H9 (cell line): ENCODE measurements at regions not wholly inside any gene's neighbourhood (a gene's known extent, or its start where the extent isn't known, plus 50 kb on each side); places are given as distances from the start of the nearest gene placed in this dataset.

Source experiments
- DNase-seq: peaks from one replicate; pipeline ENCODE4 v3.0.0-alpha.2; 2017
- H2AFZ ChIP-seq: one replicate; pipeline ENCODE4 v1.6.1; 2013; ENCODE audit warnings: mild to moderate bottlenecking, low read length, control low read depth, moderate library complexity
- H2AK5ac ChIP-seq: 2 replicates; pipeline ENCODE4 v1.6.1; 2013; ENCODE audit warnings: low read length, control low read depth, mixed read lengths; ENCODE audit not compliant: insufficient read length
- H2BK120ac ChIP-seq: one replicate; pipeline ENCODE4 v1.6.1; 2013; ENCODE audit warnings: low read depth, mild to moderate bottlenecking, low read length, control low read depth, inconsistent platforms; ENCODE audit not compliant: poor library complexity, severe bottlenecking
- H2BK12ac ChIP-seq: 2 replicates; pipeline ENCODE4 v1.6.1; 2013; ENCODE audit warnings: low read length, control low read depth, mixed read lengths, low read depth; ENCODE audit not compliant: insufficient read length
- H2BK15ac ChIP-seq: 2 replicates; pipeline ENCODE4 v1.6.1; 2013; ENCODE audit warnings: low read depth, low read length, control low read depth
- H2BK20ac ChIP-seq: one replicate; pipeline ENCODE4 v1.6.1; 2013; ENCODE audit warnings: low read depth, mild to moderate bottlenecking, low read length, control low read depth, inconsistent platforms; ENCODE audit not compliant: poor library complexity, severe bottlenecking
- H2BK5ac ChIP-seq: 2 replicates; pipeline ENCODE4 v1.6.1; 2013; ENCODE audit warnings: low read length, control low read depth, mixed read lengths; ENCODE audit not compliant: insufficient read length
- H3K14ac ChIP-seq: 2 replicates; pipeline ENCODE4 v1.6.1; 2013; ENCODE audit warnings: low read length, control low read depth; ENCODE audit not compliant: insufficient read depth
- H3K18ac ChIP-seq: 2 replicates; pipeline ENCODE4 v1.6.1; 2013; ENCODE audit warnings: low read depth, mild to moderate bottlenecking, mixed read lengths, low read length, control low read depth; ENCODE audit not compliant: insufficient read length
- H3K23ac ChIP-seq: 2 replicates; pipeline ENCODE4 v1.6.1; 2013; ENCODE audit warnings: low read length, control low read depth, mixed read lengths, low read depth; ENCODE audit not compliant: insufficient read length
- H3K23me2 ChIP-seq: 2 replicates; pipeline ENCODE4 v1.6.1; 2013; ENCODE audit warnings: low read depth, mild to moderate bottlenecking, mixed read lengths, low read length, control low read depth; ENCODE audit not compliant: insufficient read length, poor library complexity, severe bottlenecking
- H3K27ac ChIP-seq: 2 replicates; pipeline ENCODE4 v1.5.1; 2013; ENCODE audit warnings: low read length, control low read depth, mixed read lengths, low read depth; ENCODE audit not compliant: insufficient read length
- H3K27me3 ChIP-seq: 2 replicates; pipeline ENCODE4 v1.6.1; 2013; ENCODE audit warnings: low read length, control low read depth, inconsistent platforms; ENCODE audit not compliant: insufficient read depth
- H3K4ac ChIP-seq: 2 replicates; pipeline ENCODE4 v1.6.1; 2013; ENCODE audit warnings: low read depth, mild to moderate bottlenecking, control low read depth, inconsistent platforms, low read length, moderate library complexity
- H3K4me1 ChIP-seq: 2 replicates; pipeline ENCODE4 v1.6.1; 2013; ENCODE audit warnings: low read length, control low read depth, inconsistent platforms; ENCODE audit not compliant: insufficient read depth
- H3K4me2 ChIP-seq: 2 replicates; pipeline ENCODE4 v1.6.1; 2013; ENCODE audit warnings: low read length, control low read depth, mixed read lengths; ENCODE audit not compliant: insufficient read length, insufficient read depth
- H3K56ac ChIP-seq: 2 replicates; pipeline ENCODE4 v1.6.1; 2013; ENCODE audit warnings: low read depth, mild to moderate bottlenecking, mixed read lengths, low read length, control low read depth; ENCODE audit not compliant: insufficient read length
- H3K79me1 ChIP-seq: 2 replicates; pipeline ENCODE4 v1.6.1; 2013; ENCODE audit warnings: low read depth, mild to moderate bottlenecking, moderate library complexity, low read length, control low read depth, inconsistent platforms; ENCODE audit not compliant: insufficient read depth, poor library complexity, severe bottlenecking
- H3K79me2 ChIP-seq: 2 replicates; pipeline ENCODE4 v1.6.1; 2013; ENCODE audit warnings: low read length, control low read depth, inconsistent platforms; ENCODE audit not compliant: insufficient read depth
- H3K9ac ChIP-seq: 2 replicates; pipeline ENCODE4 v1.6.1; 2013; ENCODE audit warnings: low read length, control low read depth, mixed read lengths; ENCODE audit not compliant: insufficient read length; ENCODE audit errors: extremely low read depth
- H3K9me3 ChIP-seq: one replicate; pipeline ENCODE4 v1.6.1; 2013; ENCODE audit warnings: low read depth, low read length, inconsistent platforms; ENCODE audit not compliant: control insufficient read depth
- H3T11ph ChIP-seq: one replicate; pipeline ENCODE4 v1.6.1; 2013; ENCODE audit warnings: mild to moderate bottlenecking, low read length, control low read depth, inconsistent platforms
- H4K20me1 ChIP-seq: one replicate; pipeline ENCODE4 v1.6.1; 2013; ENCODE audit not compliant: control insufficient read depth, insufficient read length, insufficient read depth
- H4K5ac ChIP-seq: 2 replicates; pipeline ENCODE4 v1.6.1; 2013; ENCODE audit warnings: low read depth, mild to moderate bottlenecking, mixed read lengths, low read length, control low read depth; ENCODE audit not compliant: insufficient read length
- H4K8ac ChIP-seq: replicated peaks from 2 replicates; pipeline ENCODE4 v1.6.1; 2013; ENCODE audit warnings: low read length, control low read depth, mixed read lengths, low read depth; ENCODE audit not compliant: insufficient read length
- H4K91ac ChIP-seq: 2 replicates; pipeline ENCODE4 v1.6.1; 2013; ENCODE audit warnings: low read depth, mild to moderate bottlenecking, moderate library complexity, mixed read lengths, low read length, control low read depth; ENCODE audit not compliant: insufficient read length
- H3K27ac Mint-ChIP-seq, 3 experiments: 2 replicates in 2 of 3; 3 replicates in 1 of 3; pipeline ENCODE4 v1.8.0; 2020 to 2021; ENCODE audit warnings: mixed read lengths in 3 of 3, mild to moderate bottlenecking in 1 of 3, moderate library complexity in 1 of 3
- H3K27me3 Mint-ChIP-seq: 2 replicates; pipeline ENCODE4 v1.8.0; 2021; ENCODE audit warnings: low read depth, mild to moderate bottlenecking, moderate library complexity, mixed read lengths
- H3K36me3 Mint-ChIP-seq, 3 experiments: 2 replicates in 2 of 3; 3 replicates in 1 of 3; pipeline ENCODE4 v1.8.0; 2020 to 2021; ENCODE audit warnings: low read depth in 3 of 3, mixed read lengths in 3 of 3; ENCODE audit not compliant: insufficient read depth in 1 of 3
- H3K4me1 Mint-ChIP-seq, 2 experiments: 2 replicates each; pipeline ENCODE4 v1.8.0; 2020; ENCODE audit warnings: mixed read lengths in 2 of 2
- H3K4me3 Mint-ChIP-seq, 2 experiments: 2 replicates in 1 of 2; 3 replicates in 1 of 2; pipeline ENCODE4 v1.8.0; 2020 to 2021; ENCODE audit warnings: mild to moderate bottlenecking in 2 of 2, mixed read lengths in 2 of 2, moderate library complexity in 1 of 2
- H3K9me3 Mint-ChIP-seq, 2 experiments: 2 replicates in 1 of 2; 3 replicates in 1 of 2; pipeline ENCODE4 v1.8.0; 2020; ENCODE audit warnings: mild to moderate bottlenecking in 2 of 2, mixed read lengths in 2 of 2, moderate library complexity in 1 of 2
- CTCF ChIP-seq: fragments of 200-600 bp; sonication (generic); conservative IDR thresholded peaks from 3 replicates; pipeline ENCODE4 v1.8.0; 2021; ENCODE audit warnings: antibody characterized with exemption, mild to moderate bottlenecking
- WGBS: extraction: QIAGEN DNeasy Blood & Tissue Kit; methylation state at CpG from one replicate; pipeline ENCODE4 v1.1.7; 2013; ENCODE audit warnings: missing lambda C conversion rate, low lambda C conversion rate, mixed read lengths; ENCODE audit not compliant: insufficient read length; ENCODE audit errors: extremely low coverage; 5-methylcytosine and 5-hydroxymethylcytosine counted together

DNA sequence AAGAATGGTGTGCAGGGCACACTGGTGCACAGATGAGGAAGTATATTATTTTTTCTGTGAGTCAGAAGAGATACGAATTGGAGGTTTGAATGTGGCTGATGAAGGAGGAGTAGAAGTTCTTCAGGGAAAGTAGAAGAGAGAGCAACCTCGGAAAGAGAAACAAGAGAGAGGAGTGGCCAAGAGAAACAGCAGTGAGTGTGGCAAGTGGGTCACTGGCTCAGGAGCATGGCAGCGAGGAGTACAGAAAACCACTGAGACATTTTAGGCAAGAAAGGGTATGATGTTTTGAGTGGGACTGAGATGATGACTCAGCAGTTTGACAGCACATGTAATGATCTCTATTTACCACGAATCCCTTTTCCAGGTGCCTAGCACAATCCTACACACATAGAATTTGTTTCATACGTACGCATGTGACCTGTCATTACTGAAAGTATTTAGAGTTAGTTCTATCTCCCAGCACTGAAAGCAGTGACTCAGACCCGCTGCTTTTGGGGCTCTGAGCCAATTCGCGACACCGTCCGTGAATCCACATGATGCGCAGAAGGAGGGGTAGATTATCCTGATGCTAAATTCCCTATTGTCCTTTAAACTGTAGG, 915.4 kb downstream of the DCDC2C start:
- Histone ChIP-seq H3K27me3 (no peaks in the 10 kb centered on the region), H3K79me2 (no peaks in the 10 kb centered on the region), H3K27ac (no peak overlapping the region), H2BK20ac (no peak overlapping the region), H3T11ph (no peak overlapping the region), H2BK5ac (no peak overlapping the region), H4K8ac (no peak overlapping the region), H3K9me3 (no peaks in the 10 kb centered on the region), H2BK15ac (no peak overlapping the region), H3K23ac (no peak overlapping the region), H3K9ac (no peak overlapping the region), H2BK12ac (no peak overlapping the region), H3K4ac (no peak overlapping the region), H2AK5ac (no peak overlapping the region), H3K79me1 (no peaks in the 10 kb centered on the region), H2BK120ac (no peak overlapping the region), H3K4me2 (no peak overlapping the region), H2AFZ (no peak overlapping the region), H3K14ac (no peak overlapping the region), H4K5ac (no peak overlapping the region), H3K18ac (no peak overlapping the region), H3K56ac (no peak overlapping the region), H4K91ac (no peak overlapping the region), H4K20me1 (no peaks in the 10 kb centered on the region), H3K23me2 (no peaks in the 10 kb centered on the region), H3K4me1 (no peaks in the 10 kb centered on the region; the same call in 1 of the 2 replicates)
- Mint-ChIP-seq H3K9me3 (peaks cover 0 to 7% of the 10 kb centered on the region in 2 experiments; a peak in 4 of 5 replicates), H3K4me1 (peaks cover 3 to 9% of the 10 kb centered on the region in 2 experiments; a peak in 2 of 4 replicates), H3K36me3 (peaks cover 0 to 5% (median 0%) of the 10 kb centered on the region in 3 experiments; a peak in 2 of 7 replicates), H3K27me3 (no peaks in the 10 kb centered on the region), H3K27ac (no peak overlapping the region), H3K4me3 (no peak overlapping the region)
- TF ChIP-seq CTCF: no peak
- no CpG with 5 or more reads among the region's 12 CpGs for WGBS
- no peak for DNase-seq
